Activated gamma-delta T cell treated with anti-CD3 and anti-CD28 coated beads, Interleukin-2, amount 50 U/mL, for 16 hours (primary cell): ENCODE measurements at regions not wholly inside any gene's neighbourhood (a gene's known extent, or its start where the extent isn't known, plus 50 kb on each side); places are given as distances from the start of the nearest gene placed in this dataset.

Experiments used
- DNase-seq: peaks from one replicate; pipeline ENCODE4 v3.0.0-alpha.2; 2020; ENCODE audit warnings: low read depth

DNA sequence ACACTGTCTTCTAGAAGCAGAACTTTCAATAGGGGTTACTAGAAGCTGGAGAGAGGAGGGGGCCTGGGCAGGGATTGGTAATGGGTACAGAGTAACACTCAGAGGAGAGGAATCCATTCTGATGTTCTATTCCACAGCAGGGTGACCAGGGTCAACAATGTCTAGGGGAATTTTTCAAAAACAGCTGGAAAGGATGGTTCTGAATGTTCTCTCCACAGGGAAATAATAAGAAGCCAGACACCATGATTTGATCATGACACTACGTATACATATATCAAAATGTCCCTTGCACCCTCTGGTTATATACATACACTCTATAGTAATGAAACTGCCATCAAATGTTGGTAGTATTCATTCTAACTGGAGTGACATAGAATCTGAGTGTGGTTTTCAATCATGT lies 111.2 kb upstream of the TOP3B start:
- no peak for DNase-seq

DNA sequence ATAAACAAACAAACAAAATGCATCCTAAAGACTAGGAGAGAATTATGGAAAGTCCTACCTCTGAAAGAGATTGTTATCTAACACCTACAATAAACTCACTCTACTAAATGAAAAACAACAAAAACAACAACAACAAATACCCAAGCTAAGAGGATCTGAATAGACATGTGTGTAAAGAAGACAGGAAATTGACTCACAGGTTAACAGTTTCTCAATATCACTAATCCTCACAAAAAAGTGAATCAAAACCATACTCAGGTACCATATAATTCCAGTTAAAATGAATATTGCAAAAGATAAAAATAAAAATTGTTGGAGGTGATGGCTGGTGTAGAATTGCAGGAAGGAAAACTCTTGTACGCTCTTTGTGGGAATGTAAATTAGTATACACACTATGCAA lies 110.4 kb upstream of the TOP3B start:
- no peak for DNase-seq

DNA sequence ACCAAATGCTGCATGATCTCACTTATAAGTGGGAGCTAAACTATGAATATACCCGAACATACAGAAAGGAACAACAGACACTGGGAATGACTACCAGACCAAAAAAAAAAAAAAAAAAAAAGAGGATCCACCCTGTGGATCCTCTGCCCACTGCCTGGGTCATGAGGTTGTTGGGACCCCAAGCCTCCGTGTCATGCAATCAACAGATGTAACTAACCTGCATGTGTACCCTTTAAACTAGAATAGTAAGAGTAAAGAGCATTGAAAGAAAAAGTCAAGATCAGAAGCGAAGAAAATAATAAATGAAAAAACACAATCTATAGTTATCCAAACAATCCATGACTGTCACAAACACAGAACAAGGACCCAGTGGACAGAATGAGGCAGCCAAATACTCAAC lies 109.5 kb upstream of the TOP3B start:
- DNase-seq = no peak

DNA sequence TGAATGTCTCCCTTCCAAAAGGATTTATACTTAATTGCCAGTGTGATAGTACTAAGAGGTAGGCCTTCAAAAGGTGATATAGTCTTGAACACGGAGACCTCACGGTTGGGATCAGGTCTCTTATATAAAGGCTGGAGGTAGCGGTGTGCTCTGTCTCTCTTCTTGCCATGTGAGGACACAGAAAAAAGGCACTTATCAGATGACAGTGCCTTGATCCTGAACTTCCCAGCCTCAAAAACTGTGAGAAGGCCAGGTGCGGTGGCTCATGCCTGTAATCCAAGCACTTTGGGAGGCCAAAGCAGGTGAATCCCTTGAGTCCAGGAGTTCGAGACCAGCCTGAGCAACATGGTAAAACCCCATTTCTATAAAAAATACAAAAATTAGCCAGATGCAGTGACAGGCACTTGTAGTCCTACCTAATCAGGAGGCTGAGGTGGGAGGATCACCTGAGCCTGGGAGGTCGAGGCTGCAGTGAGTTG lies 108.9 kb upstream of the TOP3B start:
- DNase-seq = no peak

DNA sequence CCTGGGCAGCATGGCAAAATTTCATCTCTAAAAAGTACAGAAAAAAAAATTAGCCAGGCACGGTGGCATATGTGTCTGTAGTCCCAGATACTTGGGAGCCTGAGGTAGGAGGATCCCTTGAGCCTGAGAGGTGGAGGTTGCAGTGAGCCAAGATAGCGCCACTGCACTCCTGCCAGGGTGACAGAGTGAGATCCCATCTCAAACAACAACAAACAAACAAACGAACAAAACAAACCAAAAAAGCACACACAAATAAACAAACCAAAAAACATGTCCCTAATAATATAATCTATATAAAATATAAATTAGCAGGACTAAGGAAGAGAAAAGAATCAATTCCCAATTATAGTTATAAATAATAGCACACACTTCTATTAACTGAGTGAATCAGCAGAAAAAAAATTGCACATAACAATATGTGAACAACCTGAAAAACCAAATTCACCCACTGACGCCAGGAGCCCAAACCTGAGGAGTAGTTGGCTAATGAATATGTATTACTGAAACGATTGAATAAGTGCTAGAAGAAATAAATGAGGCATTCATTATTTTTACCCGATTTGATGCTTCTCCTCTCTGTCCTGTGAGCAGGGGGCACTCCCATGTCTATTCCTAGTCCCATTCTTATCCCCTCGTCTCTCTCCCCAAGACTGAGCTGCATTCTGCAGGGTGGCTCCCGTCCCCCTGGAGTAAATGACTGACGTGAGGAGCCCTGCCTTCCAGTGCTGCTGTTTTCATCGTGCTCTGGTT lies 108.2 kb upstream of the TOP3B start:
- DNase-seq = no peak

DNA sequence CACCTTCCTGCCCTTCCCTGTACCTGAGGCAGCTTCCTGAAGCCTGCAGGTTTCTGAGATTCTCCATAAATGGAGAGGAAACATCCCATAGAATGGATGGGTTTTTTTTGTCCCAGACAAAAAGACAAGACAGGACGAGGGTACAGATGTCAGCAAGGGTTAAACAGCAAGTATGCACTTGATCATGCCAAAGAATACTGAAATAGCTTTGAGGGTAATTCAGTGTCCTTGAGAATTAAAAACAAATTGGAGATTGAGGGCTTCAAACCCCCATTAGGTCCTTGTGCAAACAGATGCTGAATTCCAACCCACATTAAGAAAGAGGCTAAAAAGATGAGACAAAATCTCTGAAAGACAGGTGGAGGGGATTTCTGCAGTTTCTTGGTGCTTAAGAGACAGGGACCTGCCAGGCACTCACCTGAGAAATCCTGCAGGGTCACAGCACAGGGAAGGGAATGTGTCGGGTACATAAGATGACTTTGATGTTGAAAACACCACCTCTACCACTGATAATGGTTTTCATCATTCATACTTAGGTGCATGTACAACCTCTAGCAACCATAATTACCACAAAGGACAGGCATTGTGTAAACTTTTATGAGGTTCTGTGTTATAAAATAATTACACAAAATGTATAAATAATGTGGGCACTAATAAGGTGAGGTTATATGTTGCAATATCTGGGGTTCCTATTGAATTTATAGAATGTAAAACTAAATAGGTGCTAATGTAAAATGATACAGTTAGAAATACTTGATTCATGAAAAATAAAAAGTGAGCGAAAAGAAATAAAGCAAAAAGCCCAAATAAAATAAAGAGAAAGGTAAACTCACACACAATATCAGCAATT lies 107.1 kb upstream of the TOP3B start:
- DNase-seq = no peak

DNA sequence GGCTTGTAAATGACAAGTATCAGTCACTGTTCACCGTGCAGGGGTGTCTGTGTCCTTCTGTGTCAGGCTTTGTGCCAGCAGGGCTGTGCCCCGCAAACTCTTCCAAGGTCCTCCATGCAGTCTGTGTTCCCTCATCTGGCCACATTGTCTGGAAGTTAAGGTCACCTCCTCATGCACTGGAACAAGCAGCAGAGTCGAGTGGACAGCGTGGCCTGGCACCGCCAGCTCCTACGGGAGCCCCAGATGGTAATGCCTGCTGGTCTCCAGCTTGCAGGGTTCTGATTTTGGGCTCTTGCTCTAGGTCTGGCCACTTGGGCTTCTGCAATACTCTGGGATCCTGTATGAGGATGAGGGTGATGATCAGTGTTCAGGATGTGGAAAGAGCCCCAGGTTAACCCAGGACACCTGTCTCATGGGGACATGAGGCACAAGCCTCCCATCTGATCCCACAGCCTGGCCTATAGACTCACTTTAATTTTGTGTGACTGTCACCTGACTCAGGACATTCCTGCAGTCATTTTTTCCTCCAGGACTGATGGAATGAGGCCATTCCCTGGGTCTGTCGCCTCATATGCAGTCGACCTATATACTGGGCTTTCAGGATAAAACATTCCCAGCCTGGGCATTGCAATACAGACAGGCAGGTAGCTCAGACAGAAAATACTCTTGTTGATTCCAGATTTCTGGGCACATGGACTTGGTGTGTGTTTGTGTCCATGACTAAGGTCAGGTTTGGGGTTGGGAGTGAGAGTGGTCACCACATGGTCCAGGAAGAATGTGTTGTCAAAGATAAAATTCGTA lies 106.3 kb upstream of the TOP3B start:
- DNase-seq = no peak

DNA sequence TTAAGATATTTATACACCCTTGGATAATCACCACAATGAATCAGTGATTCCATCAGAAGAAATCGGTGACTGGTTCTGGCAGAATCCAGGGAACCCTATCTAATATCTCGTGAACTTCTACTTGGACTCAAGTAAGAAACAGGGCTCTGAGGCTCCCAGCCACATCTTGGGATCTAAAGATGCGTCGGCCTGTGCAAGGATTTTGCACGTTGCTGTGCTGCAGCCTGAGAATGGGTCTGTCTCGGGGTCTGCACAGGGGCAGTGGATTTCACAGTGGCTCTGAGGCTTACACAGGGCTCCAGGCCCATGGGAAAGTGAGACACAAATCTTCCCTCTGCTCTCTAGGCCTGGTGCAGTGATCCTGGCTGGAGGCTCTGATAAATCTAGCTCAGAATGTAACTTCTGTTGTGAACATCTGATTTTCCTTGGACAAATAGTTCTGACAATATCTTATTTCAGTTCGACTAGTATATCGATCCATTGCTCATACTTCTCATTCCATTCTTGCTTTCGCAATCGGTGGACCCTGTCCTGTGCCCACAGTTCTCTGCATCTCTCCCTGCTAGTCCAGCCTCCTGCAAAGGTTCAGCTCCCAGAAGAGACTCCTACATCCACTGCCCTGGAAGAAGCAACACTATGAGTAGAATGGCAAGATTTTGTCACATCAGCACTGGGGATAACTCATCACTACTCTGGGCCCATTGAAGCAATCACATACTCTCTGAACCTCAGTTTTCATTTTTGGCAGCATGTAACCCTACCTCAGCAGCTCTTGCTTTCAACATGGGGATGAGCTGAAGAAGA lies 105.5 kb upstream of the TOP3B start:
- no peak for DNase-seq

DNA sequence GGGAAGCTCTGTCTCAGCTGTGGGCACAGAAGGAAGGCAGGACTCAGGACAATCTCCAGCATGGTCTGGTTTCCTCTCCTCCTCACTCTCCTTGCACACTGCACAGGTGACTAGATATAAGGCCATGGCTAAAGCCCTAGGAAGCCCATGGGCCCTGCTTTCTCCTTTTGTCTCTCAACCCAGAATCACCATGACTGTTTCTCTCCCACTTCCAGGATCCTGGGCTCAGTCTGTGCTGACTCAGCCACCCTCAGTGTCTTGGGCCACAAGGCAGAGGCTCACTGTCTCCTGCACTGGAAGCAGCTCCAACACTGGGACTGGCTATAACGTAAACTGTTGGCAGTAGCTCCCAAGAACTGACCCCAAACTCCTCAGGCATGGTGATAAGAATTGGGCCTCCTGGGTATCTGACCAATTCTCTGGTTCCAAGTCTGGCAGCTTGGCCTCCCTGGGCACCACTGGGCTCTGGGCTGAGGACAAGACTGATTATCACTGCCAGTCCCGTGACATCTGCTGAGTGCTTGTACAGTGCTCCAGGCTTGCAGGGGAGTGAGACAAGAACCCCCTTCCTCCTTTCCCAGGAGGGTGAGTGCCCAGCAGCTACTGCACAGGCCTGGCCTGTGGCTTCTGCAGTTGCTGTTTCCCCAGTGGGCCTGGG lies 104.0 kb upstream of the TOP3B start:
- no peak for DNase-seq

DNA sequence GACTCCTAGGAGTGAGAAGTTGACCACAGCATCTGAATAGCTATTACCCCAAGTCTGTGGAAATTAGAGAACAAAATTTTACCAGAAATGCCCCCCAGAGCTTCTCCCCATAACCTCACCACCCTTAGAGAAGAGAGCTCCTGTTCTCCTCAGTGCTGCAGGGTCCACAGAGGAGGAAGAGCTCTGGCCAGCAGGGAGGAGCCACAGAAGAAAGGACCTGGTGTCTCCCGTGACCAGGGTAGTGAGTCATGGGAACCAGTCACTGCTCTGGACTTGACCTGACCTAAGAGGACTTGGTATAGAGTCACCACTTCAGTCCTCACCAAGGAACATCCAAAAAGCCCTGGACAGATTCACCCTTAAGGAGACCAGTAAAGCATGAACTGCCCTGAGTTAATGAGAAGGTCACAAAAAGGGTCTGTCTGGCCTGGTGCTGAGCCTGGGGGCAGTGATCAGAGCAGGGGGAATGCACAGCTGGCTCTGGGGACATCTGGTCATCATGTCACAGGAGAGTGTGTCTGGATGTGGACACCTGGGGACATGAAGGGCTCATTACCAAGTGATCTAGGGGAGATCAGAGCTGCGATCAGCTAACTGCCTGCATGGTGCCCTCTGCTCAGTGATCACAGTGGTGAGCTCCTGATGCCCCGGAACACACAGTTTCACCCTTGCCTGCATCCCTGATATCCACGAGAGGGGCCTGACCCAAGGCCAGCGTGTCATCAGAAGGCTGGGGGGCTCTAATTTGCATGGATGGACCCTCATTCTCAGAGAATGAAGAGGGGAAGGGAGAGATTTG lies 103.3 kb upstream of the TOP3B start:
- DNase-seq = no peak

DNA sequence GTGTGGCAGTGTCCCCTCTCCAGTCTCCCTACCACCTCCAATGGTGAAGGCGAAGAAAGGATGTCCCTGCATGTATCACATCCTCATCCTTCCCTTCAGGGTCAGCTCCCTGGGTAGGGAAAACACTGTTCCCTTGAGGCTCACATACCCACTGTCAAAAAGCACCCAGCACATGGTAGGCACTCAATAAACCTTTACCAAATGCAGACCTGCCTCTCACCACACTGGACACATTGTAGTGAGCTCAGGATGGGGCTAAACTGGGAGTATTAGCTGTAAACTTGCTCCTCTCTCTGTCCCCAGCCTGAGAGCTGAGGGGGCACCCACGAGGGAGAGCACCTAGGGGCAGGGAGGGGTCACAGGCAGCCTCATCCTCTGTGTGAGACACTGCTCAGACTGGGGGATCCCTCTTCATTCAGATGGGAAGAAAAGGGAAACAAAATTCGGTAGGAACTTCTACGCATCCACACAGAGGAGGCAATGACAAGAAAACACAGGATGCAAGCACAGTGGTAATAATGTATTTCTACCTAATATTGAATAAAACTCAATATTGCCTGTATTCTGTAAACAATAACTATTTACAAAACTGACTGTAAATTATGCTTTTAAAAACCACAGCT lies 101.6 kb upstream of the TOP3B start:
- no peak for DNase-seq

DNA sequence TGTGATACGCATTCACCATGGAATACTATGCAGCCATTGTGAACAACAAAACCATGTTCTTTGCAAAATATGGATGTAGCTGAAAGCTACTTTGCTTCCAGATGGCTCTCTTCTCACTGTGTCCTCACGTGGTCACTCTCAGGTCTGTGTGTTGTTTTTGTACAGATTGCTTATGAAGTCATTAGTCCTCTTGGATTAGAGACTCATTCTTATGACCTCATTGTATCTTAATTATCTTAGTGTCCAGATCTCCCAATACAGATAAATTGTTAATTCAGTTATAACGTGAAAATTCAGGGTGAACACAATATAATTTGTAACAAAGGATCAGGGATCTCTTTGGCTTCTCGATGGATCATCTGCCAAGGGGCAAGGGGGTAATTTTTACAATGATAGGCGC lies 100.4 kb upstream of the TOP3B start:
- DNase-seq = no peak

DNA sequence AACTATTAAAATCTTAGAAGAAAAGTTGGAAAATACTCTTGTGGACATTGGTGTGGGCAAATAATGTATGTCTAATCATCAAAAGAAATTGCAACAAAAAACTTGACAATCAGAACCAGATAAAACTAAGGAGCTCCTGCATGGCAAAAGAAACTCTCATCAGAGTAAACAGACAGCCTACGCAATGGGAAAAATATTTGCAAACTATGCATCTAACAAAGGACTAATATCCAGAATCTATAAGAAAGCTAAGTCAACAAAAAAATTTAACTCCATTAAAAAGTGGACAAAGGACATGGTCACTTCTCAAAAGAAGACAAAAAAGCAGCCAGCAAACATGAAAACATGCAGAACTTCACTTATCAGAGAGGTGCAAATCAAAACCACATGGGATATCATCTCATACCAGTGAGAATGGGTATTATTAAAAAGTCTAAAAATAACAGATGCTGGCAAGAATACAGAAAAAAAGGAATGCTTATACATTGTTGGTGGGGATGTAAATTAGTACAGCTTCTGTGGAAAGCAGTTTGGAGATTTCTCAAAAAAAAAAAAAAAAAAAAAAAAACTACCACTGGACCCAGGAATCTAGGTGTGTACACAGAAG lies 99.7 kb upstream of the TOP3B start:
- no peak for DNase-seq

DNA sequence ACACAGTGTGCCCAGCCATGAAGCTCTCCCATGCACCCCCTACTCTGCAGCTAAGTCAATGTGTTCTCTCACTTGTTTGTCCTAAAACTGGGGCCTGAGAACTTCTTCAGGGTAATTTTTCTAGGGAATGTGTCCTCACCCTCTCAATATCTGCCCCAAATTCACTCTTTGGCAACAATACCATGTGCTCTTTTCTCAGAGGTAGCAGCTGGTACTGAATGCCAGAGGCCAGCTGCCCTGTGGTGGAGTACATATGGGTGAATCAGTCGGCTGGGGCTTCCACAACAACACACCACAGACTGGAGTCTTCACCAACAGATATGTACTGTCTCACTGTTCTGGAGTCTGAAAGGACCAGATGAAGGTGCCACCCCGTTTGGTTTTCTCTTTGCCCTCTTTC lies 97.7 kb upstream of the TOP3B start:
- no peak for DNase-seq

DNA sequence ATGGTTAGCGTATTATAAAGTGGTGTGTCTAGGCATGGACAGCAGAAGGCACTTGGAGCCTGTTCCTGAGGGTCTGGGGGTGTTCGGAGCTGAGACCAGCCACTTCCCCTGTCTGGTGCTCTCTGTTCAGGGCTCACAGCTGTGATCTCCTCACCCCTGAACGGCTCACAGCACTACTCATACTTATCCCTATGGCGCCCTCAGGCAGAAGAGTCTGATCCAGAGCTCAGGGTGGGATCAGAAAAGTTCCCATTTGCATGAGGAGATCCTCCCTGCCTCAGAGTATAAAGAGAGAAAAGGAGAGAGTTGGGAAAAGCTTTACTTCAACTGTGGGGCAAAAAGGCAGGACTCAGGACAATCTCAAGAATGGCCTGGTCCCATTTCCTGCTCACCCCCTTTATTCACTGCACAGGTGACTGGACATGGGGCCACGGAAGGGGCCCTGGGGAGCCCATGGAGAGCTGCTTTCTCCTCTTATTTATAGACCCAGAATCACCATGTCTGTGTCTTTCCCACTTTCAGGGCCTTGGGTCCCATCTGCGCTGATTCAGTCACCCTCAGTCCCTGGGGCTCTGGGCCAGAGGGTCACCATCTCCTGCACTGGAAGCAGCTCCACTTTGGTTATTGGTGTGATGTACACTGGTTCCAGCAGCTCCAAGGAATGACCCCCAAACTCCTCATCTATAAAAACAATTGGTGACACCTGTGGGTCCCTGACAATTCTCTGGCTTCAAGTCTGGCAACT lies 97.0 kb upstream of the TOP3B start:
- DNase-seq = no peak

DNA sequence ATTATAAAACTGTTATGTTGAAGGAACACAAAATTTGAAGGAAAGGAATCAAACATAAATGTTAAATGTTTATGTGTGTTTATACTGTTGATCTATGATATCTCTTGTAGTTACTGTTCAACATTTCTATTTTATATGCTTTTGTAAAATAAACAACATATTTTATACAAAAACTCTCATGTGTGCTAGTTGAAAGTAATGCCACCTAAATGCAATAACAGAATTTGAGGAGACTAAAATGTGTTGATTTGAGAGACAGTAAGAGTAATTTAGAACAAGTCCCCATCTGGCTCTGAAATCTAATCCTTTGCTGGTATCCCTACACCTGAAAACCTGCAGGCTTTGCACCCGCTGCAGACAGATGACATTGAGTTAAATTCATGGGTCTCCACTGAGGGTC lies 95.7 kb upstream of the TOP3B start:
- DNase-seq = no peak

DNA sequence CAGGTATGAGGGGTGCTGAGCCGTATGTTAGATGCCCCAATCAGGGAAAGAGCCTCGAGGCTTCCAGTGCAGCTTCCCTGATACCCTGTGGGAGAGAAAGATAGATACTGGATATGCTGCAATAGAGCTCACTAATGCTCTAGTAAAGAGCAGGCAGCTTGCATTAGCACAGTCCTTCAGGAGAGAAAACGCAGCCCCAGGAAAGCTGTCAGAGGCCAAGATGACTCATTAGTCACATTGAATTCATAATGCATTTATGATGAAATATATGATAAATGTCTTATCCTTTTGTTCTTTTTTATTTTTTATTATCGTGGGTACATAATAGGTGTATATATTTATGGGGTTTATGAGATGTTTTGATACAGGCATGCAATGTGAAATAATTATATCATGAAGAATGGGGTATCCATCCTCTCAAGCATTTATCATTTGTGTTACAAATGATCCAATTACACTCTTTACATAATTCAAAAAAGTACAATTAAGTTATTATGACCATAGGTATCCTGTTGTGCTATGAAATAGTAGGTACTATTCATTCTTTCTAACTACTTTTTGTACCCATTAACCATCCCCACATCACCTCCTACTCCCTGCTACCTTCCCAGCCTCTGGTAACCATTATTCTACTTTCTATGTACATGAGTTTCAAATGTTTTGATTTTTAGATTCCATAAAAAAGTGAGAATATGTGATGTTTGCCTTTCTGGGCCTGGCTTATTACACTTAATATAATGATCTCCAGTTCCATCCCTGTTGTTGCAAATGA lies 94.5 kb upstream of the TOP3B start:
- no peak for DNase-seq

DNA sequence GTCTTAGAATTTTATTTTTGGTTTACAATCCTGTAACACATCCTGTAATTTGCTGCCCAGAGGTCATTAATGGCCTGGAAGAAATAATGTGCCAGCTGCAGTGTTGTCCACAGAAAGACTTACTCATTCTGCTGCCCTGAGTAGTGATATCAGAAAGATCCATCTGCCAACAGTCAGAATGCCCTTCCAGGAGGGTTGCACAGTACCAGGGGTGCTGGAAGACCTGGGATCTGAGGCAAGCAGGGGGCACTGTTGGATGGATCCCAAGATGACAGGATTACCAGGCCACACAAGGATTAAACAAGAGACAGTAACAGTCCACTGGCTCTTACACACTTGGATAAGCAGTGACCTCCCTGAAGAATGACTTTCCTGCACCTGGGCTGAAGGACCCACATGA lies 93.8 kb upstream of the TOP3B start:
- no peak for DNase-seq
